Gastroesophageal sphincter (tissue), 4 donors: ENCODE measurements at regions not wholly inside any gene's neighbourhood (a gene's known extent, or its start where the extent isn't known, plus 50 kb on each side); places are given as distances from the start of the nearest gene placed in this dataset.

ENCODE experiments used
- ATAC-seq: fragments of 150-250 bp; one replicate; pipeline ENCODE4 v1.9.1; 2016; ENCODE audit warnings: mild to moderate bottlenecking, moderate library complexity
- H3K27ac ChIP-seq, 4 donors: fragments of 200-600 bp; sonication (generic) in 3 of 4; 1 replicate in 3 of 4; 2 replicates in 1 of 4; pipeline ENCODE4 v1.5.1; 2016 to 2019
- H3K27me3 ChIP-seq: fragments of 200-600 bp; sonication (generic); one replicate; pipeline ENCODE4 v1.5.1; 2019
- H3K36me3 ChIP-seq, 2 donors: fragments of 200-600 bp; sonication (generic); one replicate each; pipeline ENCODE4 v1.5.1; 2019; ENCODE audit warnings: control low read depth in 1 of 2
- H3K4me1 ChIP-seq, 3 donors: fragments of 200-600 bp; sonication (generic); 1 replicate in 2 of 3; 2 replicates in 1 of 3; pipeline ENCODE4 v1.5.1; 2016 to 2019; ENCODE audit warnings: control low read depth in 2 of 3
- H3K4me3 ChIP-seq, 2 donors: fragments of 200-600 bp; sonication (generic); one replicate each; pipeline ENCODE4 v1.5.1; 2019; ENCODE audit warnings: mild to moderate bottlenecking in 1 of 2, moderate library complexity in 1 of 2
- H3K9me3 ChIP-seq, 3 donors: fragments of 200-600 bp; sonication (generic); one replicate each; pipeline ENCODE4 v1.5.1; 2017 to 2019; ENCODE audit warnings: control low read depth in 2 of 3
- CTCF ChIP-seq, 4 experiments: fragments of 200-600 bp in 2 of 4; fragments of 450-650 bp in 2 of 4; sonication (generic) in 1 of 4; IDR thresholded peaks; one replicate each; pipeline ENCODE4 v1.5.1; 2017 to 2019; ENCODE audit warnings: antibody characterized with exemption in 4 of 4, mild to moderate bottlenecking in 2 of 4, moderate library complexity in 2 of 4
- EP300 ChIP-seq: sonication (generic); formaldehyde crosslinking; IDR thresholded peaks from one replicate; pipeline ENCODE4 v1.6.1; 2017; ENCODE audit warnings: antibody characterized with exemption, mild to moderate bottlenecking
- POLR2A ChIP-seq, 2 donors: fragments of 450-650 bp; IDR thresholded peaks; one replicate each; pipeline ENCODE4 v1.6.1; 2017; ENCODE audit warnings: antibody characterized with exemption in 2 of 2, mild to moderate bottlenecking in 2 of 2, moderate library complexity in 1 of 2
- POLR2AphosphoS5 ChIP-seq: sonication (generic); formaldehyde crosslinking; IDR thresholded peaks from one replicate; pipeline ENCODE4 v1.6.1; 2017; ENCODE audit warnings: antibody characterized with exemption
- WGBS, 2 donors: methylation state at CpG; one replicate each; pipeline ENCODE4 v1.1.5; 2018; ENCODE audit warnings: low coverage in 1 of 2; 5-methylcytosine and 5-hydroxymethylcytosine counted together

- TF ChIP-seq POLR2A (IDR thresholded peaks at IDR 0.05): no peak
- TF ChIP-seq EP300: no peak
- no peak for TF ChIP-seq CTCF (IDR thresholded peaks at IDR 0.05)
- no peak for TF ChIP-seq POLR2AphosphoS5
- no peaks in the 10 kb centered on the region for H3K36me3 ChIP-seq
- ATAC-seq: no peak
- H3K27ac ChIP-seq: no peak overlapping the region
- H3K4me3 ChIP-seq: no peak overlapping the region
- no peaks in the 10 kb centered on the region for H3K4me1 ChIP-seq
- peaks cover 0 to 15% (median 0%) of the 10 kb centered on the region in 3 donors for H3K9me3 ChIP-seq
- no peaks in the 10 kb centered on the region for H3K27me3 ChIP-seq
These were observed 268.0 kb upstream of the CHRM2 start for GRCh38 chr7:136600475-136600874.

- Histone ChIP-seq H3K27me3 (no peaks in the 10 kb centered on the region), H3K27ac (peak overlapping the region; percentile 20 to 43 (median 32)), H3K36me3 (no peaks in the 10 kb centered on the region), H3K4me1 (peaks cover 0 to 4% (median 0%) of the 10 kb centered on the region in 3 donors), H3K4me3 (no peak overlapping the region), H3K9me3 (peaks cover 0 to 9% (median 0%) of the 10 kb centered on the region in 3 donors)
- ATAC-seq: peak; percentile 34
- 33% methylated on average over 1 of the region's 1 CpG; no CpG with 5 or more reads in 1 of the 2 donors for WGBS, 2 donors
- no peak for TF ChIP-seq EP300
- peak; percentile 10 for TF ChIP-seq POLR2AphosphoS5
- peak in 1 of 4 experiments; percentile 21 for TF ChIP-seq CTCF (IDR thresholded peaks at IDR 0.05)
- TF ChIP-seq POLR2A (IDR thresholded peaks at IDR 0.05): no peak
These were observed 273.7 kb upstream of the CHRM2 start for GRCh38 chr7:136594739-136595144.

- Histone ChIP-seq H3K27ac (no peak overlapping the region), H3K4me3 (no peak overlapping the region), H3K4me1 (no peaks in the 10 kb centered on the region), H3K36me3 (no peaks in the 10 kb centered on the region), H3K27me3 (no peaks in the 10 kb centered on the region), H3K9me3 (no peaks in the 10 kb centered on the region)
- TF ChIP-seq CTCF (IDR thresholded peaks at IDR 0.05): no peak
- no peak for TF ChIP-seq POLR2A (IDR thresholded peaks at IDR 0.05)
- TF ChIP-seq POLR2AphosphoS5: no peak
- no peak for TF ChIP-seq EP300
- 74 to 78% methylated on average over 2 of the region's 2 CpGs for WGBS, 2 donors
- no peak for ATAC-seq
These were observed 280.2 kb upstream of the CHRM2 start for GRCh38 chr7:136588216-136588615.

- no peak for TF ChIP-seq EP300
- TF ChIP-seq POLR2A (IDR thresholded peaks at IDR 0.05): no peak
- TF ChIP-seq POLR2AphosphoS5: no peak
- TF ChIP-seq CTCF (IDR thresholded peaks at IDR 0.05): no peak
- 66 to 71% methylated on average over 2 of the region's 2 CpGs for WGBS, 2 donors
These were observed 282.3 kb upstream of the CHRM2 start for GRCh38 chr7:136585954-136586670.

GRCh38 chr7:136566491-136566890 lies 302.0 kb upstream of the CHRM2 start:
- no peak for TF ChIP-seq POLR2A (IDR thresholded peaks at IDR 0.05)
- no peak for TF ChIP-seq POLR2AphosphoS5
- TF ChIP-seq CTCF (IDR thresholded peaks at IDR 0.05): no peak
- TF ChIP-seq EP300: no peak
- Histone ChIP-seq H3K4me1 (no peaks in the 10 kb centered on the region), H3K27ac (no peak overlapping the region), H3K9me3 (no peaks in the 10 kb centered on the region), H3K36me3 (no peaks in the 10 kb centered on the region), H3K4me3 (no peak overlapping the region), H3K27me3 (no peaks in the 10 kb centered on the region)
- WGBS, 2 donors: no CpG with 5 or more reads among the region's 2 CpGs
- no peak for ATAC-seq

More at GRCh38 chr7:136585954-136586670, 282.3 kb upstream of the CHRM2 start:
- Histone ChIP-seq H3K27me3 (no peaks in the 10 kb centered on the region), H3K4me3 (no peak overlapping the region), H3K9me3 (no peaks in the 10 kb centered on the region), H3K4me1 (no peaks in the 10 kb centered on the region), H3K36me3 (no peaks in the 10 kb centered on the region), H3K27ac (no peak overlapping the region)
- no peak for ATAC-seq
